GM03348 (cell line): ENCODE measurements at regions not wholly inside any gene's neighbourhood (a gene's known extent, or its start where the extent isn't known, plus 50 kb on each side); places are given as distances from the start of the nearest gene placed in this dataset.
A peak's percentile ranks its signal among the peaks of the same experiment; 100 is the strongest.

Experiments
- DNase-seq: peaks from one replicate; pipeline ENCODE4 v3.0.0; 2012; ENCODE audit warnings: low spot score

DNA sequence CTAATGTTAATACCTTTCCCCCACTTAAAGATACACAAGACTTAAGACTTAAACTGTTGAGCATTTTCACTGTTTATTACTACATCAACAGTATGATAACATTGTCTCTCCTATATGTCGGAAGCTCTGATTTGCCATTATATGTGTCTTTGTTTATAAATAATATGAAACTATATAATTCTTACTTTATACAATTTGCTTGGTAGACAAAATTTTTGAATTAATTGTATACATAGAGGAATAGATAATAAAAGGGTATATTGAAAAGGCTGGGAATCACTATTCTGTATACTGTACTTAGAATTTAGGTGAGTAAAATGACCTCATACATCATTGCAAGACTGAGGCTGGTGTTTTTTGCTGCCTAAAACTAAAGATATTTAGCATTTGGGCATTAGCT lies 82.1 kb upstream of the HDAC9 start:
- no peak for DNase-seq

GRCh38 chr7:18414885-18415284 lies 80.7 kb upstream of the HDAC9 start:
- DNase-seq, result no peak

- no peak for DNase-seq
Observed at GRCh38 chr7:18416988-18417387, 78.6 kb upstream of the HDAC9 start.

GRCh38 chr7:18419456-18419855 lies 76.1 kb upstream of the HDAC9 start:
- DNase-seq, result no peak

DNA sequence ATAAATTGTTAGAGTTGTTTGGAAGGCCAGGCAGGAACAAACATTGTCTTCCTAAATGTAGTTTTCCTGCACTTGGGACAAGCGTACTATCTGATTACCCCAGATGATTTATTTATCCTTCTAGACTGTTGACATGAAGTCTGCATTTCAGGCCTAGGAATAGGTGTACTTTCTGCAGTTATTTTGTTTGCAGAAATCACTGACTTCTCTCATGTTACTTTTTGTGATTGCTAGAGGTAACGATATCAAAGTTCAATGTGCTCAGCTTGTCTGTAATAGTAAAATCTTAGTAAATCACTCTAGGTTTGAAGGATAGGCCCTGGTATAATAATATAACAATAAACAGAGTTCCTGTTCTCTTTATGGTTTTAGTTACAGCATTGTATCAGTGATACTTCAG lies 75.4 kb upstream of the HDAC9 start:
- no peak for DNase-seq

DNA sequence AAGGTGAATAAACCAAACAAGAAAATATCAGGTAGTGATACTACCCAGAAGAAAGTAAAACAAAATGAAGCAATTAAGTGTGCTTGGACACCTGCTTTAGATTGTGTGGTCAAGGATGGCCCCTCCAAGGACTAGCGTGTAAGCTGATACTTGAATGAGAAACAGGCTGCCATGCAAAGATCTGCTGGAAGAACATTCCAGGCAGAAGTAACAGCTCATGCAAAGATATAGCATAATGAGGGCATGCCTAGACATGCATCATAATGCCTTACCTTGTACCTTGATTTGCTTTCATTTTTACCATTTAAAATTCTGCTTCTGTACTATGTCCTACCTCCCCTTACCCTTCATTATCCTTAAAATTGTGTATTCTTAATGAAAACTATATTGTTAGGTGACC lies 74.8 kb upstream of the HDAC9 start:
- DNase-seq, result no peak

DNA sequence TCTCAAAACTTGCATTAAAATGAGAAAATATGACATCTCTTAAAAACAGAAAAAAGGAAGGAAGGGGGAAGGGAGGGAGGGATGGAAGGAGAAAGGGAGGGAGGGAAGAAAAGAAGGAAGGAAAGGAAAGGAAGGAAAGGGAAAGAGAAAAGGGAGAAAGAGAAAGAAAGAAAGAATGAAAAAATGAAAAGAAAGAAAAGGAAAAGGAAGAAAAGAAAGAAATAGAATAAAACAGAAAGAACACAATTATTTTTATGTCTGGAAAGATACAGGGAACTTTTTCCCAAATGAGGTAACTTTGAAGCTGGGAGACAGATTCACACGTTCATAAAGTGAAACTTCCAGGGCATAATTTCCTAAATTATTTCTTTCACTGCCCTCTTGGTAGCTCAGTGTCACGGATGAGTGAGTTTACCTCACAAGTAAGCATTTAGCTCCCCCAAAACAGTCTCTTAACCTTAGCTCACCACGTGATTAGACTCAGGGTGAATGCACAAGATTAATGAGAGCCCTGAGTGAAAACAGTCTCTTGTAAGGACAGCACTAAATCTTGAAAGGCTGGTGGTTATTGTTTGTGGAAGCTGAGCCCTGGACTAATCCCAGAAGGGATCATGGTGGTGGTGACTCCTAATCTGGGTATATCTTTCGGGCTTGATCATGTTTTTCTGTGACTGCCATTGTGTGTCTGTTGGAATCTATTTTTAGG lies 74.1 kb upstream of the HDAC9 start:
- DNase-seq, result no peak

GRCh38 chr7:18425227-18425626 lies 70.3 kb upstream of the HDAC9 start:
- no peak for DNase-seq

DNA sequence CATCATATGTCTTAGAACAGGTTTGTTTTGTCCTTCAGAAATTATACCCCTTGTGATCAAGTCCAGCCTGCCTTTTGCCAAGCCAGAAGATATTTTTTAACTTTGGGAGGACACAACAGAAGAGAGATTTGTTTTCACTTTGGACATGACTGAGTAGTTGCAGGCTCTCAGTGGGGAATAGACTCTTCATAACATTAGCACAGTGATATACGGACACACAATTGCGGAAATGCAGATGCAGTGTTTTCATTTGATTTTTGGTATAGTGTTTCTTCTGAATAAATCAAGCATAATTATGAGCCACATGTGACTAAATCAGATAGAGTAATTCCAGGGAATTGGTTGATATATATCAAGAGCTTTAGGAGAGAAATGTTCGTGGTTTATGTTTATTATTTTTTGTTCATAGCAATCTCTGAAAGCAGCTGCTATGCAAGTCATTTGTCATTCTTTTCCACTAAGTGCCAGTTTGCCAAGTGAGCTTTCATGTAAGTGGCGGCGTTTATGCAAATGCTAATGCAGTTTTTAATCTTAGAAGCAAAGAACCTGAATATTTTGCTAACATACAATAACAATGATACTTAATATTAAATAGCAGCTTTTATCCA lies 69.6 kb upstream of the HDAC9 start:
- DNase-seq, result no peak

GRCh38 chr7:18426564-18427226 lies 68.9 kb upstream of the HDAC9 start:
- peak; percentile 42 for DNase-seq

DNA sequence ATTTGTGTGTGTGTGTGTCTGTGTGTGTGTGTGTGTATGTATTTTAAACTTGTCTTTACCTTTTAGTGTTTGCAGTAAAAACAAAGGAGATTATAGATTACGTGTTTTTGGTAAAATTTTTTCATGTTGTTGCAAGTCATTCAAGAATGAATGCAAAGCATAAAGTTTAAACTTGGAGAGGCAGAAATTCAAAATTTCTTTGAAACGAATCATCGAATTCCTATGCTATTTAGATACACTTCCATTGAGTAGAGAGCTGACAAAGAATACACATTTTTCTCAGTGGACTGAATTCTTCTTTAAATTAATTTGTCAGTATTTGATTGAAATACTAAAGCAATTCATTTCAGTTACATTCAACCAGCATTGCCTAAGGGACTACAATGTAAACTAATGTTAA lies 66.0 kb upstream of the HDAC9 start:
- peak; percentile 56 for DNase-seq

- no peak for DNase-seq
Observed at GRCh38 chr7:18430810-18431209, 64.7 kb upstream of the HDAC9 start.

- DNase-seq, result no peak
Observed at GRCh38 chr7:18434171-18434570, 61.4 kb upstream of the HDAC9 start.

GRCh38 chr7:18437101-18437500 lies 58.4 kb upstream of the HDAC9 start:
- DNase-seq, result no peak

DNA sequence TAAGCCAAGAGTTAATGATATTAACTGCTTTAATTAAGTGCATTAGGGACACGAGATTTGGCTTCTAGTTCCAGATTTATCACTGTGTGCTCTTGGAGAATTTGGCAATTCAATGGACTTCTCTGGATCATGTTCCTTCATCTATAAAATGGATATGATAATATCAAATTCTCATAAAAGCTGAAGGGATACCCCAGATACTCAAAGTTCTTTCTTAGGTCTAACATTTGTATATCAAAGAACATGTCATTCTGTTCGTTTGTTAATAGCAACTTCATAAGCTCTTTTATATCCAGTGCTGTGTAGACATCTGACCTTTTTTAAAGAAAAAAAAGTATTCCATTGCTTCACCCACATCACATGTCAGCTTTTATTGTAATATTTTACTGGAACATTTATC lies 54.6 kb upstream of the HDAC9 start:
- DNase-seq, result no peak

DNA sequence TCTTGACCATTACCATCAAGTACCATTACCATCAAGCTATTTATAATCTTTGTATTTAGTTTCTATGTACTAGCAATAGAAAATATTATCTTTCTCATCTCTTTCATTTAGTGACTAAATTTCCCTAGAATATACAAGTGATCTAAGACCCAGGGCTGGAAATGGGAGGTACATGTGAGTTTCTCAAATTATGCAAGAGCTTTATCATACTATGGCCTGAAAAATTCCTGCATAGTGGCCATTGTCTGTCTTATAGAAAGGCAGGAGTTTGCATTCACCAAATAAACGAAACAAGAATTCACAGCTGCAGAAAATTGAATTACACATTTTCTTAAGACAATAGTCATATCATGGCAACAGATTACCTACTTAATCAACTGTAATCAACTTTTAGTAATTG lies 50.7 kb upstream of the HDAC9 start:
- DNase-seq, result no peak

- DNase-seq, result no peak
Observed at GRCh38 chr7:18445483-18445882, 50.1 kb upstream of the HDAC9 start.
